ENCODE measurements at regions not wholly inside any gene's neighbourhood (a gene's known extent, or its start where the extent isn't known, plus 50 kb on each side); places are given as distances from the start of the nearest gene placed in this dataset.
"Not testable (repeated sequence)": the region's sequence is repeated elsewhere in the genome, so short reads cannot be mapped to it uniquely, and the experiment has no call there.

GRCh38 chr3:159409711-159410110, 578.9 kb upstream of the IL12A start:
- in situ Hi-C loops (cut with HindIII; ENCODE audit: low pct_unique_long_range_greater_than_20kb, low sequenced_read_pairs); DNase-seq (ENCODE audit: low read depth, low spot score): not testable (repeated sequence)

GRCh38 chr3:159413319-159413718, 575.3 kb upstream of the IL12A start:
- in situ Hi-C loops (cut with HindIII; ENCODE audit: low pct_unique_long_range_greater_than_20kb, low sequenced_read_pairs) = no loop called here
- DNase-seq (ENCODE audit: low read depth, low spot score) = no peak

DNA sequence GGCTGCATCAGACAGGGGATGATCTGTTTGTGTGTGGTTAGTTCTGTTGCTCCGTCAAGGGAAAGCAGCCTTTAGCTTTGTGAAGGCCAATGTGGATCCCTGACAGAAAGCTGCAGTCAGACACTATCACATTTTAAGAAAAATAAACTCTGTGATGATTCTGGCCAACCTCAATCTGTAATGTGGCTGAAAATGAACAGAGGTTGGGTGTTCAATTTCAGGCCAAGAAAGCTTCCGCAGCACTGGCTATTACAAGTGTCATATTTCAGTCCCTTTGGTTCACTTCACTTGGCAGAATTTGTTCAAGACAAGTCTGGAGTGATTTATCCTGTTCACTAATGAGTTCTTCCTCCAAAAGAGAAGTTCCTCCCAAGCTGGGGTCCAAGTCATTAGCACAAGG, 571.8 kb upstream of the IL12A start:
- no peak for DNase-seq (ENCODE audit: low read depth, low spot score)
- in situ Hi-C loops (cut with HindIII; ENCODE audit: low pct_unique_long_range_greater_than_20kb, low sequenced_read_pairs) = no loop called here

GRCh38 chr3:159417761-159418160, 570.9 kb upstream of the IL12A start:
- DNase-seq (ENCODE audit: low read depth, low spot score) = no peak
- in situ Hi-C loops (cut with HindIII; ENCODE audit: low pct_unique_long_range_greater_than_20kb, low sequenced_read_pairs) = no loop called here

GRCh38 chr3:159418571-159419526, 569.8 kb upstream of the IL12A start:
- in situ Hi-C loops (cut with HindIII; ENCODE audit: low pct_unique_long_range_greater_than_20kb, low sequenced_read_pairs) = no loop called here
- no peak for DNase-seq (ENCODE audit: low read depth, low spot score)

- in situ Hi-C loops (cut with HindIII; ENCODE audit: low pct_unique_long_range_greater_than_20kb, low sequenced_read_pairs) = no loop called here
- DNase-seq (ENCODE audit: low read depth, low spot score) = no peak
These were observed 558.9 kb upstream of the IL12A start for GRCh38 chr3:159429702-159430101.

GRCh38 chr3:159432682-159433340, 555.8 kb upstream of the IL12A start:
- in situ Hi-C loops (cut with HindIII; ENCODE audit: low pct_unique_long_range_greater_than_20kb, low sequenced_read_pairs) = no loop called here
- no peak for DNase-seq (ENCODE audit: low read depth, low spot score)

- in situ Hi-C loops (cut with HindIII; ENCODE audit: low pct_unique_long_range_greater_than_20kb, low sequenced_read_pairs) = no loop called here
- no peak for DNase-seq (ENCODE audit: low read depth, low spot score)
These were observed 549.3 kb upstream of the IL12A start for GRCh38 chr3:159439346-159439745.

- in situ Hi-C loops (cut with HindIII; ENCODE audit: low pct_unique_long_range_greater_than_20kb, low sequenced_read_pairs) = no loop called here
These were observed 547.4 kb upstream of the IL12A start for GRCh38 chr3:159441279-159441678.

DNA sequence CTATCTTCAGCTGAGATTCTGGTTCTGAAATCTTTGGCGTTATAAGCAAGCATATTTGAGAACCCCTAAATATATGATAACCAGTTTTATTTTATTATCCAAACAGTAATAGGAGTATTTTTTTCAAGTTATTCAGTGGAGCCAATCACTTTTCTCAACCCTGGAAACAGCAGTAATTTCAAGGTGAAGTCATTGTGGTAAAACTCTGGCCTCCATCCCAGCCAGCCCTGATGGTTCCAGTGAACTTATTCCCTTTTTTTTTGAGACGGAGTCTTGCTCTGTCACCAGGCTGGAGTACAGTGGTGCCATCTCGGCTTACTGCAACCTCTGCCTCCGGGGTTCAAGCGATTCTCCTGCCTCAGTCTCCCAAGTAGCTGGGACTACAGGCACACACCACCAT, 545.4 kb upstream of the IL12A start:
- in situ Hi-C loops (cut with HindIII; ENCODE audit: low pct_unique_long_range_greater_than_20kb, low sequenced_read_pairs) = no loop called here
- DNase-seq (ENCODE audit: low read depth, low spot score) = no peak

More at GRCh38 chr3:159441279-159441678, 547.4 kb upstream of the IL12A start:
- DNase-seq (ENCODE audit: low read depth, low spot score) = no peak

DNA sequence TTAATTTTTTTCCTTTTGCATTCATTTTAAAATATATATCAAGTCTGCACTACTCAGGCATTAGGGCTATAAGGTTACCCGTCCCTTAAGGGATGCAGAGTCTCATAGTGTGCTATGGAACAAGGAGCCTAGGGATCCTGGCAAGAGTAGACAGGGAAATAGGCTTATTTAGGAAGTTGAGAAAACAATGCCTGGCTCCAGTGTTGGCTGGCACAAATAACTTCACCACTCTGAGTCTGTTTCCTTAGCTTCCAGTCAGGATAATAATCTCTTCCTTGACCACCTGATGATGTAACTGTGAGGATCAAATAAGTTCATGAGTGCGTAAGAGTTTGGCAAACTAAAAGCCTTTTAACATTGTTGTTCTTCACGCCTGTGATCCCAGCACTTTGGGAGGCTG, 540.8 kb upstream of the IL12A start:
- in situ Hi-C loops (cut with HindIII; ENCODE audit: low pct_unique_long_range_greater_than_20kb, low sequenced_read_pairs) = no loop called here
- DNase-seq (ENCODE audit: low read depth, low spot score) = no peak

- in situ Hi-C loops (cut with HindIII; ENCODE audit: low pct_unique_long_range_greater_than_20kb, low sequenced_read_pairs) = no loop called here
These were observed 539.7 kb upstream of the IL12A start for GRCh38 chr3:159448902-159449301.

GRCh38 chr3:159451067-159451466, 537.6 kb upstream of the IL12A start:
- no peak for DNase-seq (ENCODE audit: low read depth, low spot score)
- in situ Hi-C loops (cut with HindIII; ENCODE audit: low pct_unique_long_range_greater_than_20kb, low sequenced_read_pairs) = no loop called here

More at GRCh38 chr3:159448902-159449301, 539.7 kb upstream of the IL12A start:
- DNase-seq (ENCODE audit: low read depth, low spot score) = no peak

DNA sequence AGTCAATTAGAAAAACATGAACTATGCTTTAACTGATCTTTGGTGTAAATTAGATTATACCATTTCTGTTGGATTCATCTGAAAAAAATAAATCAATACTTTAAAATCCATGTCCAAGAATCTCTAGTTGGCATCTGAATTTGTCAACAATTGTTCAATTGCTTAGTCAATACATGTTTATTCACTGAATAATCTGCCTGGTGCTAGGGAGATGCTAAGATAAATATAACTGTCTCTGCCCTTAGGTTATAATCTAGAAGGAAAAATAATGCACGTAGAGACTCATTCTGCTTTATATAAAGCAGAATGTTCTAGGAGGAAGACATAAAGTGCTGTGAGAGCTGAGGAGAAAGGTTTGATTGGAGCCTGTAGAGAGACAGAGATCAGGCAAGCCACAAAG, 537.2 kb upstream of the IL12A start:
- DNase-seq (ENCODE audit: low read depth, low spot score) = no peak
- in situ Hi-C loops (cut with HindIII; ENCODE audit: low pct_unique_long_range_greater_than_20kb, low sequenced_read_pairs) = no loop called here

- in situ Hi-C loops (cut with HindIII; ENCODE audit: low pct_unique_long_range_greater_than_20kb, low sequenced_read_pairs) = no loop called here
These were observed 535.6 kb upstream of the IL12A start for GRCh38 chr3:159453036-159453435.

DNA sequence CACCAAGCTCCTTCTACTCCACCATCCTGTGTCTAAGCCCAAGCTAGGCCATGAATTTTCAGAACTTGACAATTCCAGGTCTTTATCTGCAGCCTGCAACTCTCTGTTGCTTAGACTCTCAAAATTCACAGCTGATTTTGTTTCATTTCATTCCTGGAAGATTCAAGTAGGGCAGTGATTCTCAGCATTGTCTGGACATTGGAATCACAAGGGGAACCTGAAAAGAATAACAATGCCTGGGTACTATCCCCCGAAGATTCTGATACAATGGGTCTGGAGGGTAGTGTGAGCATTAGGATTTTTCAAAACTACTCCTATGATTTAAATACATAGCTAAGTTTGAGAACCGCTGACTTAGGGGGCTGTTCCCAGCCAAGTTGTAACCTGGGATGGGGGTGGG, 534.7 kb upstream of the IL12A start:
- DNase-seq (ENCODE audit: low read depth, low spot score) = no peak
- in situ Hi-C loops (cut with HindIII; ENCODE audit: low pct_unique_long_range_greater_than_20kb, low sequenced_read_pairs) = no loop called here

More at GRCh38 chr3:159453036-159453435, 535.6 kb upstream of the IL12A start:
- no peak for DNase-seq (ENCODE audit: low read depth, low spot score)

DNA sequence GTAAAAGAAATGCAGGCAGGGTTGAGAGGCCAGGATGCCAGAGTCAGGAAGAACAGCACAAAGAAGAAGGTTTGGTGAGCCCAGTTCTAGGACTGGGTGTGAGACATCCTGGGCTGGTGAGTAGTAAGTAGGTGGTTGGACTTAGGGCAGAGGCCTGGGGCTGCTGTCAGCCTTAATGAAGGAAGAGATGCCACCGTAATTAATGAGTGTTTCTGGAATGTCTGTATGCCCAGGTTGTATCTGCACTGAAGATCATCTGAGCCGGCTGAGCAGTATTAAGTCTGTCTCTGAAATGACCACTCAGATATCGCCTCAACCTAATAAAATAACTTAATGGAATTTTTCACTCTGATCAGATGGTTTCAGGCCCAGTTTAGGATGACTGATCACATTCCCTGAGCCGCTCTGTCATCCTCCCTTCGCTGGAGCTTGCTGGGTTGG, 532.9 kb upstream of the IL12A start:
- in situ Hi-C loops (cut with HindIII; ENCODE audit: low pct_unique_long_range_greater_than_20kb, low sequenced_read_pairs) = no loop called here
- no peak for DNase-seq (ENCODE audit: low read depth, low spot score)

- no peak for DNase-seq (ENCODE audit: low read depth, low spot score)
- in situ Hi-C loops (cut with HindIII; ENCODE audit: low pct_unique_long_range_greater_than_20kb, low sequenced_read_pairs) = no loop called here
These were observed 530.6 kb upstream of the IL12A start for GRCh38 chr3:159458010-159458409.

- in situ Hi-C loops (cut with HindIII; ENCODE audit: low pct_unique_long_range_greater_than_20kb, low sequenced_read_pairs) = no loop called here
- no peak for DNase-seq (ENCODE audit: low read depth, low spot score)
These were observed 529.7 kb upstream of the IL12A start for GRCh38 chr3:159458982-159459381.

All from SK-MEL-5 (cell line).